GM12875 (cell line): ENCODE measurements at regions not wholly inside any gene's neighbourhood (a gene's known extent, or its start where the extent isn't known, plus 50 kb on each side); places are given as distances from the start of the nearest gene placed in this dataset.

Experiments
- H3K4me3 ChIP-seq: one replicate; pipeline ENCODE4 v1.5.1; 2011; ENCODE audit warnings: low read depth, low read length, control low read depth
- CTCF ChIP-seq: IDR thresholded peaks from 2 replicates; pipeline ENCODE4 v1.5.1; 2011; ENCODE audit warnings: low read depth, mild to moderate bottlenecking, control low read depth, inconsistent platforms, low read length, moderate library complexity, borderline replicate concordance; ENCODE audit not compliant: insufficient read depth

DNA sequence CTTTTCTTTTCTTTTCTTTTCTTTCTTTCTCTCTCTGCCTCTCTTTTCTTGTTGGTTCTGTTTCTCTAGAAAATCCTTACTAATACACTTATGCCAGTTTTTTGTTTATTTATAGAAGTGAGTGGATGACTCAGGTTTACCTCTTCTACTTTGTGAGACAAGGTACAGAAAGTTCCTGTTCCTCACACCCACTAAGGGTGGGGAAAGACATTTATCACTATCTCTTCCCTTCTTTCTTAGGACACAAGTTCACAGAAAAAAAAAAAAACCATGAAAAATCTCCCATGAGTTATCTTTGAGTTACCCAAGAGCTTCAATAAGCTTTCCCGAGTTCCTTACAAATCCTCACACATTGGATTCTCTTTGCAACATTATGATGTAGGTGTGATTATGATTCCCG, 60.9 kb upstream of the CD180 start:
- no peak overlapping the region for H3K4me3 ChIP-seq
- TF ChIP-seq CTCF = no peak

DNA sequence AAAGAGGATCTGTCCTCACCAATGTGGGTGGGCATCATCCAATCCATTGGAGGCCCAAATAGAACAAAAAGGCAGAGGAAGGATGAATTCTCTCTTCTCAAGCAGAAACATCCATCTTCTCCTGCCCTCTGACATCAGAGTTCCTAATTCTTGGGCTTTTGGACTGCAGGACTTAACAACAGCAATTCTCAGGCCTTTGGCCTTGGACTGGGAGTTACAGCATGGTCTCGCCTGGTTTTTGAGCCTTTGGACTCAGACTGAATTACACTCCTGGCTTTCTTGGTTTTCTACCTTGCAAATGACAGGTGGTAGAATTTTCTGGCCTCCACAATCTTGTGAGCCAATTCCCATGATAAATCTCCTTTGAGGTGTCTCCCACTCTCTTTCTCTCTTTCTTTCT, 60.5 kb upstream of the CD180 start:
- H3K4me3 ChIP-seq = no peak overlapping the region
- no peak for TF ChIP-seq CTCF

DNA sequence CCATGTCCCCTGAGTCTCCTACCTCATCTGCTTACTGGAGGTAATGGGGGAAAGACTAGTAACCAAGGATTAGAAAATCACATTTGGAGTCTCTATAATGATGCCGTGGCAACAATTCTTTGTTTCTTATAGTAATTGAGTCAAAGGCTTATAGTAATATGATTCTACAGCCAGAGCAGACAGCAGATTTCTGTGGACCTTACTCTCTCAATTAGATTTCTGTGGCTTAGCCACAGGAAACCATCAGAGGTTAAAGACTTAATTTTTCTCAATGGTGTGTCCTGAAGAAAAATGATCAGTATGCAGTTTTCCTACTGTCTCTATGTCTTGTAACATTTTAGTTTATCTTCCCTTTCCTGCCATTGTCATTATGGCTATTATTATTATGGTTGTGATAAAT, 59.3 kb upstream of the CD180 start:
- H3K4me3 ChIP-seq = no peak overlapping the region
- no peak for TF ChIP-seq CTCF

DNA sequence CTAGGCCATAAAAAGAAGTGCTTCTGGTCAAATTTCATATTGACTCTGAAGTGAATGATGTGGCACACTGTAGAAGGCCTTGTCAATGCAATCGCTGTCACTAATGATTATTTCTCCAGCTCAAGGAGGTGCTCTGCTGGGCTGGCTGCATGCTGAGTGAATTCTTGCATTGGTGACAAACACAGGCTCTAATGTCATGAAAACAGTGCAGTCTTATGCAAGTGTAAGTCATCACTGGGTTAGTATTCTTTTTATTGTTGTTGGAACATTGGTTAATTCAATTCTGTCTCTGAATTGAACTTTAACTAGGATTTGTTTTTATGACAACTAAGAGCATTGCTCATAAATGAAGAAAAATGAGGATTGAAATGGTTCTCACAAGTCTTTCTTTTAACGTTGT, 57.3 kb upstream of the CD180 start:
- H3K4me3 ChIP-seq = no peak overlapping the region
- no peak for TF ChIP-seq CTCF

DNA sequence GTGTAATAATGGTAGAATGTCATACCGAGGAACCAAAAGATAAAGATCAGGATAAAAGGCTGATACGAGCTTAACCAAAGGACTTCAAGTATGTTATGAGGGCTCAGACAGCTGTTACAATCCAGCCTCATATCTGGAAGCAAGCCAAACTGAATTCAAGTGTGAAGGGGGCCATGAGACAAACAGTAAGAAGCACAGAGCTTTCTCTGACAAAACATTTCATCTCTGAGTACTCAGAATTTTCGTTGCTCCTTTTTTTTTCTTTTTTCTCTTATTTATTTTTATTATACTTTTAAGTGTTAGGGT, 52.9 kb upstream of the CD180 start:
- no peak overlapping the region for H3K4me3 ChIP-seq
- TF ChIP-seq CTCF = no peak

DNA sequence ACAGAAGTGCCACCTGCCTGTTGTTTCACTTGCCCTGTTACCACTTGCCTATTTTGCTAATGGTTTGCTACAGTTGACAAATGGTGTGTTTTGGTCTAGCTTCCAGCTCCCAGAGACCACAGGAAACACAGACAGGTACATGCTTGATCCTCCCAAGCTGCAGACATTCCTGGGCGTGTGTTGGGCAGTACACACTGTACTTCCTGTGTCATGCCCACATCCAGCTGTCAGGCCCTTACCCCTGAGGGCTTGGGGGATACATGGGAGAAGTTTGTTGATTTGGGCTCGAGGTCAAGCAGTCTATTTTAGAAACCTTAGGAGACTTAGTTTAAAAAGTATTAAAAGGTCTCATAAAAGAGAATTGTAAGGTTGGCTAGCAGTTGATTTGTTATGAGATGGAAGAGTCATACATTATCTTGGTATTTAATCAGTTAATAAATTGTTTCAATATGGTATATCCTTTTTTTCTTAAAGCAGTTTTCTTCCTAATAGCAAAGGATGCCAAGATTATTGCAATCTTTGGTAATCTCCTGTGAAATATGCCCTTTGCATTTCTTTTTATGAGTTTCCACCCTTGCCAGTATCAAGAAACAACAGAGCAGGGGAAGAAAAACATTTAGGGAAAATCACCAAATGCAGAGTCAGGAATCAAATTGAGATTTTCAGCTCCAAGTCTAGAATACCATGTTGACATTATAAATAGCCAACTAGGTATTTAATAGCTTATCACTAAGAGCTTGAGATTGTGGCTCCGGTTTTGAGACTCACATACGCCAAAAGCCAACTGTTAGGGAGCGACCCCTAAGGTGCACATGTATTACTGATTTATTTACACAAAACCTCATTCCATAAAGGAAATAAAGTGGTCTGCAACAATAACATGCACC, 52.3 kb upstream of the CD180 start:
- H3K4me3 ChIP-seq = no peak overlapping the region
- TF ChIP-seq CTCF = no peak

- TF ChIP-seq CTCF = no peak
- no peak overlapping the region for H3K4me3 ChIP-seq
Measured at GRCh38 chr5:67246546-67247268, 50.1 kb upstream of the CD180 start.
